ENCODE measurements at regions not wholly inside any gene's neighbourhood (a gene's known extent, or its start where the extent isn't known, plus 50 kb on each side); places are given as distances from the start of the nearest gene placed in this dataset.

GRCh38 chr1:59004755-59005154 lies 220.9 kb upstream of the JUN start:
- Histone ChIP-seq H3K27ac (ENCODE audit: low read depth, low read length) (no peak overlapping the region), H2BK20ac (ENCODE audit: low read length) (no peak overlapping the region), H3K18ac (ENCODE audit: extremely low read depth, low read length) (no peak overlapping the region), H4K8ac (ENCODE audit: extremely low read depth, insufficient read depth, low read length) (no peak overlapping the region), H3K14ac (ENCODE audit: insufficient read length) (no peak overlapping the region), H3K9me3 (ENCODE audit: insufficient read depth in 2 of 2, low read depth in 1 of 2, low read length in 1 of 2) (no peaks in the 10 kb centered on the region), H3K4ac (replicated peaks; ENCODE audit: insufficient read length, low read depth, low read length) (no peak overlapping the region), H4K5ac (ENCODE audit: insufficient read length, low read depth, low read length) (no peak overlapping the region), H3K4me2 (ENCODE audit: insufficient read depth in 1 of 2, low read depth in 2 of 2, low read length in 2 of 2) (no peak overlapping the region), H2BK15ac (ENCODE audit: low read length) (no peak overlapping the region), H4K20me1 (replicated peaks in 1 of 2; ENCODE audit: control insufficient read depth in 1 of 2, insufficient read depth in 2 of 2, low read length in 2 of 2) (no peaks in the 10 kb centered on the region), H2BK5ac (ENCODE audit: low read depth, low read length) (no peak overlapping the region), H2AFZ (ENCODE audit: low read length) (no peak overlapping the region), H3K23me2 (ENCODE audit: low read depth, low read length) (no peaks in the 10 kb centered on the region; the same call in 1 of the 2 replicates), H3K56ac (replicated peaks; ENCODE audit: insufficient read length, low read depth, low read length) (no peak overlapping the region), H2AK5ac (ENCODE audit: low read depth, low read length) (no peak overlapping the region), H3K9ac (replicated peaks in 1 of 4; ENCODE audit: extremely low read depth in 1 of 4, low read depth in 3 of 4, low read length in 3 of 4) (no peak overlapping the region), H3K4me1 (replicated peaks in 1 of 4; ENCODE audit: control insufficient read depth in 3 of 4, insufficient read depth in 4 of 4, low read length in 3 of 4) (peaks cover 0 to 3% (median 0%) of the 10 kb centered on the region in 4 experiments; a peak in 1 of 7 replicates), H2BK12ac (ENCODE audit: low read depth, low read length) (no peak overlapping the region), H3K36me3 (ENCODE audit: control insufficient read depth in 2 of 4, insufficient read depth in 4 of 4, low read length in 3 of 4) (no peaks in the 10 kb centered on the region), H3K23ac (ENCODE audit: insufficient read length) (no peak overlapping the region), H4K91ac (replicated peaks; ENCODE audit: insufficient read length, low read length) (no peak overlapping the region), H3K27me3 (replicated peaks in 1 of 4; ENCODE audit: control insufficient read depth in 3 of 4, extremely low read depth in 1 of 4, insufficient read depth in 3 of 4, low read length in 3 of 4) (no peaks in the 10 kb centered on the region), H3K79me2 (ENCODE audit: control insufficient read depth in 1 of 2, insufficient read depth in 2 of 2, low read length in 2 of 2) (no peaks in the 10 kb centered on the region), H2BK120ac (replicated peaks; ENCODE audit: low read depth, low read length) (no peak overlapping the region), H3K79me1 (ENCODE audit: low read depth, low read length) (no peaks in the 10 kb centered on the region), H3K4me3 (ENCODE audit: extremely low read depth in 1 of 4, insufficient read depth in 2 of 4, low read depth in 3 of 4, low read length in 4 of 4) (no peak overlapping the region)
- CTCF ChIA-PET (ENCODE audit: partially characterized antibody), result no interaction called here
- POLR2A ChIA-PET (ENCODE audit: partially characterized antibody), result no interaction called here
- DNase-seq (ENCODE audit: low read depth in 1 of 2, low spot score in 2 of 2) (no peak), FAIRE-seq (no peak)
- WGBS, 2 experiments (ENCODE audit: extremely low coverage in 1 of 2, insufficient coverage in 1 of 2, insufficient read length in 1 of 2, insufficient replicate concordance in 2 of 2, low coverage in 1 of 2, low lambda C conversion rate in 2 of 2, missing lambda C conversion rate in 1 of 2), result 82% methylated on average over 2 of the region's 2 CpGs; no CpG with 5 or more reads in 1 of the 2 experiments
- TF ChIP-seq SRF (IDR thresholded peaks at IDR 0.05; ENCODE audit: low read depth, low read length), result no peak

Measured in H1 (cell line).